MM.1S (cell line): ENCODE measurements at regions not wholly inside any gene's neighbourhood (a gene's known extent, or its start where the extent isn't known, plus 50 kb on each side); places are given as distances from the start of the nearest gene placed in this dataset.

Source experiments
- DNase-seq: peaks from one replicate; pipeline ENCODE4 v3.0.0-alpha.2; 2015
- H2AFZ ChIP-seq: fragments of 300-600 bp; sonication (generic); 2 replicates; pipeline ENCODE4 v1.6.0; 2016; ENCODE audit warnings: antibody characterized with exemption, low read length
- H3F3A ChIP-seq: fragments of 300-600 bp; sonication (generic); 2 replicates; pipeline ENCODE4 v1.6.1; 2016; ENCODE audit warnings: mild to moderate bottlenecking, antibody characterized with exemption, low read length, moderate library complexity, mixed read lengths; ENCODE audit not compliant: insufficient read depth
- H3K27ac ChIP-seq: fragments of 300-600 bp; sonication (generic); 2 replicates; pipeline ENCODE4 v1.5.1; 2016; ENCODE audit warnings: mild to moderate bottlenecking, low read length
- H3K27me3 ChIP-seq: fragments of 300-600 bp; sonication (generic); replicated peaks from 2 replicates; pipeline ENCODE4 v1.6.0; 2016; ENCODE audit warnings: low read length; ENCODE audit not compliant: insufficient read depth
- H3K36me3 ChIP-seq: fragments of 300-600 bp; sonication (generic); replicated peaks from 2 replicates; pipeline ENCODE4 v1.6.1; 2016; ENCODE audit warnings: mild to moderate bottlenecking, low read length, mixed read lengths; ENCODE audit not compliant: insufficient read depth
- H3K4me1 ChIP-seq: fragments of 300-600 bp; sonication (generic); 2 replicates; pipeline ENCODE4 v1.6.1; 2016; ENCODE audit warnings: low read length, mixed read lengths
- H3K4me2 ChIP-seq: fragments of 300-600 bp; sonication (generic); 2 replicates; pipeline ENCODE4 v1.6.0; 2016; ENCODE audit warnings: low read depth, low read length
- H3K4me3 ChIP-seq: fragments of 300-600 bp; sonication (generic); 2 replicates; pipeline ENCODE4 v1.5.1; 2016; ENCODE audit warnings: low read length, mixed read lengths
- H3K79me2 ChIP-seq: fragments of 300-600 bp; sonication (generic); 2 replicates; pipeline ENCODE4 v1.6.1; 2016; ENCODE audit warnings: mixed run types, low read length, mixed read lengths
- H3K9ac ChIP-seq: fragments of 300-600 bp; sonication (generic); 2 replicates; pipeline ENCODE4 v1.6.1; 2016; ENCODE audit warnings: low read length, mixed read lengths
- H3K9me2 ChIP-seq: fragments of 300-600 bp; sonication (generic); replicated peaks from 2 replicates; pipeline ENCODE4 v1.6.1; 2016; ENCODE audit warnings: mild to moderate bottlenecking, low read length, mixed read lengths; ENCODE audit not compliant: insufficient read depth
- H3K9me3 ChIP-seq: fragments of 300-600 bp; sonication (generic); replicated peaks from 2 replicates; pipeline ENCODE4 v1.6.1; 2016; ENCODE audit warnings: mild to moderate bottlenecking, low read length, mixed read lengths; ENCODE audit not compliant: insufficient read depth
- H4K20me1 ChIP-seq: fragments of 300-600 bp; sonication (generic); 2 replicates; pipeline ENCODE4 v1.6.1; 2016; ENCODE audit warnings: mild to moderate bottlenecking, low read length, moderate library complexity, mixed read lengths; ENCODE audit not compliant: insufficient read depth
- CTCF ChIP-seq: fragments of 300-600 bp; sonication (generic); IDR thresholded peaks from 2 replicates; pipeline ENCODE4 v1.5.1; 2016; ENCODE audit warnings: antibody characterized with exemption, low read length, mixed read lengths
- EZH2 ChIP-seq: fragments of 300-600 bp; sonication (generic); optimal IDR thresholded peaks from 2 replicates; pipeline ENCODE3; 2017; ENCODE audit warnings: low read depth, mild to moderate bottlenecking, antibody characterized with exemption, low read length, mixed read lengths
- EZH2phosphoT487 ChIP-seq: fragments of 300-600 bp; sonication (generic); IDR thresholded peaks from 2 replicates; pipeline ENCODE4 v1.6.1; 2018; ENCODE audit warnings: antibody characterized with exemption, low read length

- no peaks in the 10 kb centered on the region for H3K9me3 ChIP-seq
- H3K36me3 ChIP-seq, result no peaks in the 10 kb centered on the region
- no peak overlapping the region for H3K9ac ChIP-seq
- H3K4me3 ChIP-seq, result no peak overlapping the region
- H3F3A ChIP-seq, result no peaks in the 10 kb centered on the region
- H3K79me2 ChIP-seq, result no peaks in the 10 kb centered on the region
- H2AFZ ChIP-seq, result no peak overlapping the region
- H3K27me3 ChIP-seq, result no peaks in the 10 kb centered on the region
- no peaks in the 10 kb centered on the region for H3K9me2 ChIP-seq
- no peaks in the 10 kb centered on the region for H3K4me1 ChIP-seq
- H3K27ac ChIP-seq, result no peak overlapping the region
- no peak for DNase-seq
- no peak for TF ChIP-seq CTCF
- no peak overlapping the region for H3K4me2 ChIP-seq
- no peaks in the 10 kb centered on the region for H4K20me1 ChIP-seq
Observed at GRCh38 chr6:154582696-154583095, 72.2 kb upstream of the CNKSR3 start.

GRCh38 chr6:154583546-154584188, 73.2 kb upstream of the CNKSR3 start:
- Histone ChIP-seq H3K4me3 (no peak overlapping the region), H3K79me2 (no peaks in the 10 kb centered on the region), H3K9ac (no peak overlapping the region), H3K9me3 (no peaks in the 10 kb centered on the region), H2AFZ (no peak overlapping the region), H3K9me2 (no peaks in the 10 kb centered on the region), H3K36me3 (no peaks in the 10 kb centered on the region), H3K4me1 (no peaks in the 10 kb centered on the region), H3K27ac (no peak overlapping the region), H3F3A (no peaks in the 10 kb centered on the region), H3K27me3 (no peaks in the 10 kb centered on the region), H4K20me1 (no peaks in the 10 kb centered on the region), H3K4me2 (no peak overlapping the region)
- TF ChIP-seq EZH2phosphoT487 (no peak), EZH2 (no peak), CTCF (no peak)
- no peak for DNase-seq

- DNase-seq, result no peak
- TF ChIP-seq EZH2phosphoT487, result no peak
- TF ChIP-seq CTCF, result no peak
- TF ChIP-seq EZH2, result no peak
- H3K4me1 ChIP-seq, result no peaks in the 10 kb centered on the region
- no peak overlapping the region for H3K9ac ChIP-seq
- no peak overlapping the region for H3K4me3 ChIP-seq
- H3K9me2 ChIP-seq, result no peaks in the 10 kb centered on the region
- no peaks in the 10 kb centered on the region for H3K9me3 ChIP-seq
- H3K36me3 ChIP-seq, result no peaks in the 10 kb centered on the region
- no peak overlapping the region for H2AFZ ChIP-seq
- no peak overlapping the region for H3K4me2 ChIP-seq
- no peaks in the 10 kb centered on the region for H4K20me1 ChIP-seq
- H3K27me3 ChIP-seq, result no peaks in the 10 kb centered on the region
- no peak overlapping the region for H3K27ac ChIP-seq
- H3K79me2 ChIP-seq, result no peaks in the 10 kb centered on the region
- H3F3A ChIP-seq, result no peaks in the 10 kb centered on the region
Observed at GRCh38 chr6:154590756-154591155, 80.3 kb upstream of the CNKSR3 start.
